ENCODE measurements at regions not wholly inside any gene's neighbourhood (a gene's known extent, or its start where the extent isn't known, plus 50 kb on each side); places are given as distances from the start of the nearest gene placed in this dataset.

DNA sequence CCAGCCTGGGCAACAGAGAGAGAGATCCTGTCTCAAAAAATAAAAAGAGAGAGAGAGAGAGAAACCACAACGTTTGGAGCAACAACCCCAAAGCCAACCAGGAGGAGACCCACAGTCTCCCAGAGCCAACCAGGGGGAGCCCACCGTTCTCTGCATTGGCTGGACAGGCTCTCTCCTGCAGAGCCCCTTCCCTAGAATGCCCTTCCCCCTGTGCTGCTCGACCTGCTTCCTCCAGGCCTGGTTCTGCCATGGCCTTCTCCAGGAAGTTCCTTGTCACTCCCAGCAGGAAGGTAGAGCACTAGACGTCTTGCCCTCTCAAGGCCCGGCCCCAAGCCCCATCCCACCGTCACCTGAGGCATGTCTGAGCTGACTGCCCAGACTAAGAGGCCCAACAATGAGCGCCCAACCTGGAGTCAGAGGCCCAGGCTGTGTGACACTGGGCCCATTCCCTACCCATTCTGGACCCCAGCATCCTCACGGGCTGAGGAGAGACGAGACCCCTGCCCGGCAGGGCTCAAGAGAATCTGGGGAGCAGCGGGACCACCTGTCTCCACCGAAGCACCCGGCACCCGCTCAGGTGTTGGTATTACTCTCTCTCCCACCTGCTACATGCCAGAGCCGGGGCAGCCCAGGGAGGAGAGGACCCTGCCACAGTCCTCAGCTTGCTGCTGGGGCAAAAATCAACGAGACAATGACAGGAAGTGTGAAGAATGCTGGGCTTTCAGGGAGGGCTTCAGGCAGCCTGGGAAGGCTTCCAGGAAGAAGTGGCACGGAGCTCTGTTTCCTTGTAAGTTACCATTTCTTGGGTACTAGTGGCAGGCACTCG, 61.2 kb downstream of the DIO3 start:
- H3K27ac Mint-ChIP-seq (ENCODE audit: unreplicated experiment) = no peak overlapping the region
- no peak for DNase-seq
- TF ChIP-seq, protein P1, sequence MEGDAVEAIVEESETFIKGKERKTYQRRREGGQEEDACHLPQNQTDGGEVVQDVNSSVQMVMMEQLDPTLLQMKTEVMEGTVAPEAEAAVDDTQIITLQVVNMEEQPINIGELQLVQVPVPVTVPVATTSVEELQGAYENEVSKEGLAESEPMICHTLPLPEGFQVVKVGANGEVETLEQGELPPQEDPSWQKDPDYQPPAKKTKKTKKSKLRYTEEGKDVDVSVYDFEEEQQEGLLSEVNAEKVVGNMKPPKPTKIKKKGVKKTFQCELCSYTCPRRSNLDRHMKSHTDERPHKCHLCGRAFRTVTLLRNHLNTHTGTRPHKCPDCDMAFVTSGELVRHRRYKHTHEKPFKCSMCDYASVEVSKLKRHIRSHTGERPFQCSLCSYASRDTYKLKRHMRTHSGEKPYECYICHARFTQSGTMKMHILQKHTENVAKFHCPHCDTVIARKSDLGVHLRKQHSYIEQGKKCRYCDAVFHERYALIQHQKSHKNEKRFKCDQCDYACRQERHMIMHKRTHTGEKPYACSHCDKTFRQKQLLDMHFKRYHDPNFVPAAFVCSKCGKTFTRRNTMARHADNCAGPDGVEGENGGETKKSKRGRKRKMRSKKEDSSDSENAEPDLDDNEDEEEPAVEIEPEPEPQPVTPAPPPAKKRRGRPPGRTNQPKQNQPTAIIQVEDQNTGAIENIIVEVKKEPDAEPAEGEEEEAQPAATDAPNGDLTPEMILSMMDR (IDR thresholded peaks at IDR 0.05; ENCODE audit: unreplicated experiment) = no peak
- BruUV-seq (replicated peaks) = no TSS peak
- H3K4me3 Mint-ChIP-seq (ENCODE audit: low read depth, unreplicated experiment) = no peak overlapping the region
- H3K4me1 Mint-ChIP-seq (ENCODE audit: low read depth, unreplicated experiment) = no peaks in the 10 kb centered on the region
- CTCF ChIA-PET = no interaction called here
- H3K27me3 Mint-ChIP-seq (ENCODE audit: unreplicated experiment) = peaks cover 21% of the 10 kb centered on the region
- H3K9me3 Mint-ChIP-seq (ENCODE audit: low read depth, unreplicated experiment) = no peaks in the 10 kb centered on the region
- intact Hi-C loops (cut with micrococcal nuclease; ENCODE audit: unreplicated experiment) = loop anchor here (10.0 kb wide), 1 partner anchor 378 kb away; no protein-coding TSS in a partner anchor
- H3K36me3 Mint-ChIP-seq (ENCODE audit: insufficient read depth, unreplicated experiment) = no peaks in the 10 kb centered on the region

DNA sequence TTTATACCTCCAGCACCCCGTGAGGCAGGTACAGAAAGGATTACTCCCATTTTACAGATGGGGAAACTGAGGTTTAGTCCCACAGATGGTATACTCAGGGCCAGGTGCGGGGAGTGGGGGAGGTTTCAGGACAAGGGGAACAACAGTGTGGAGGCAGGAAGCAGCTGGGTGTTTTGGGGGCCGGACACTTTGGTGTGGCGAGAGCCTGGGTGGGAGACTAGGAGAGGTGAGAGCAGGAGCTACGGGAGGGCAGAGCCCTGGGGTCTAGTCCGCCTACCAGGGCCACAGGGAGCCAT, 61.7 kb downstream of the DIO3 start:
- no peak overlapping the region for H3K4me3 Mint-ChIP-seq (ENCODE audit: low read depth, unreplicated experiment)

DNA sequence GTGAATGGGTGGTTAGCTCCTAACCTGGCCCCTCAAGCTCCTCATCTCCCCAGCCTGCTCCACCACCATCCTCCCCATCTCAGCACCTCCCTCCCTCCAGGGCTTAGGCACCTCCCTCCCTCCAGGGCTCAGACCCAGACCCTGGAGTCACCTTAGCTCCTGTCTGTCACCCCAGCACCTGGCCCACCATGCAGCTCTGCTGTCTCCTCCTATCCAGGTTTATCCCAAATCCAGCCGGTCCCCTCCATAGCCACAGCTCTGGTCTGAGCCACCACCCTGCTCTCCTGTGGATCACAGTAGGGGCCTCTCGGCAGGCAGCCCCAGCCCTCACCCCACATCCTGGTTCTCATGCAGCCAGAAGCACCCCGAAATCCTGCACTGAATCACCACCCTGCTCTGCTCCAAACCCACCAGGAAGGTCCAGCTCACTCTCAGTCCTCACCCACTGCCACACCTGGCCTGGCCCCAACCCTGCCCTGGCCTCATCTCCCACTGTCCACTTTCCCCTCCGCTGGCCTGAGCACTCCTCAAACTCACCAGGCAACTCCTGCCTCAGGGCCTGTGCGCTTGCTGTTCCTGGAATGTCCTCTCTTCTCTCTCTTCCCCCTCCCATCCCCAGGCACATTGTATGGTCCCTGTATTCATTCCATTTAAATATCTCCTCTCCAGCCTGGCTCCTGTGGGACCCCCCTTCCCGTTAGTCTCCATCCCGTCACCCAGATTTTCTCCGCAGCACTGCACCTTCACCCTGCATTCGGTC, 62.6 kb downstream of the DIO3 start:
- no peak for DNase-seq
- Mint-ChIP-seq H3K36me3 (ENCODE audit: insufficient read depth, unreplicated experiment) (no peaks in the 10 kb centered on the region), H3K9me3 (ENCODE audit: low read depth, unreplicated experiment) (no peaks in the 10 kb centered on the region), H3K27ac (ENCODE audit: unreplicated experiment) (no peak overlapping the region), H3K4me1 (ENCODE audit: low read depth, unreplicated experiment) (no peaks in the 10 kb centered on the region), H3K27me3 (ENCODE audit: unreplicated experiment) (peaks cover 19% of the 10 kb centered on the region), H3K4me3 (ENCODE audit: low read depth, unreplicated experiment) (no peak overlapping the region)
- BruUV-seq (replicated peaks) = no TSS peak
- intact Hi-C loops (cut with micrococcal nuclease; ENCODE audit: unreplicated experiment) = loop anchor here (10.0 kb wide), 1 partner anchor 379 kb away; no protein-coding TSS in a partner anchor
- TF ChIP-seq, protein P1 (IDR thresholded peaks at IDR 0.05; ENCODE audit: unreplicated experiment) = no peak
- CTCF ChIA-PET = no interaction called here

More for the DNA sequence above, 61.7 kb downstream of the DIO3 start:
- Mint-ChIP-seq H3K36me3 (ENCODE audit: insufficient read depth, unreplicated experiment) (no peaks in the 10 kb centered on the region), H3K27ac (ENCODE audit: unreplicated experiment) (no peak overlapping the region), H3K9me3 (ENCODE audit: low read depth, unreplicated experiment) (no peaks in the 10 kb centered on the region), H3K4me1 (ENCODE audit: low read depth, unreplicated experiment) (no peaks in the 10 kb centered on the region), H3K27me3 (ENCODE audit: unreplicated experiment) (peaks cover 21% of the 10 kb centered on the region)
- CTCF ChIA-PET = no interaction called here
- BruUV-seq (replicated peaks) = no TSS peak
- intact Hi-C loops (cut with micrococcal nuclease; ENCODE audit: unreplicated experiment) = loop anchor here (10.0 kb wide), 1 partner anchor 378 kb away; no protein-coding TSS in a partner anchor
- no peak for DNase-seq
- TF ChIP-seq, protein P1 (IDR thresholded peaks at IDR 0.05; ENCODE audit: unreplicated experiment) = no peak

DNA sequence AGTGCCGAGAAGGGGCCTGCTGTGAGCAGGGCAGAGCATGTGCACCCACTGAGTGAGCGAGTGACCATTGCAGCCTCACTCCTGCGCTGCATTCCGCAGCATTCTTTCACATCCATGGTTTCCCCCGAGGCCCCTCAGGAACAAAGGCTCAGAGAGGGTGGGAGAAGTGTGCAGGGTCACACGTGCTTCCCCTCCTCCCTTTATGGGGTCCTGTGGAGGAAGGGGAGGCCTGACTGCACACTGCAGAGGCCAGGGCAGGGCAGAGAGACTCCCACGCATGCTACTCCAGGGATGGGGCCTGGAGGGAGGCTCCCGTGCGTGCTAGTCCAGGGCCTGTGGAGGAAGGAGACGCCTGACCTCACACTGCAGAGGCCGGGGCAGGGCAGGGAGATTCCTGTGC, 63.2 kb downstream of the DIO3 start:
- H3K4me3 Mint-ChIP-seq (ENCODE audit: low read depth, unreplicated experiment) = no peak overlapping the region
- H3K36me3 Mint-ChIP-seq (ENCODE audit: insufficient read depth, unreplicated experiment) = no peaks in the 10 kb centered on the region
- H3K27me3 Mint-ChIP-seq (ENCODE audit: unreplicated experiment) = peaks cover 13% of the 10 kb centered on the region
- no TSS peak for BruUV-seq (replicated peaks)
- no peak overlapping the region for H3K27ac Mint-ChIP-seq (ENCODE audit: unreplicated experiment)
- intact Hi-C loops (cut with micrococcal nuclease; ENCODE audit: unreplicated experiment) = loop anchor here (10.0 kb wide), 1 partner anchor 380 kb away; no protein-coding TSS in a partner anchor
- no peak for DNase-seq
- H3K9me3 Mint-ChIP-seq (ENCODE audit: low read depth, unreplicated experiment) = no peaks in the 10 kb centered on the region
- CTCF ChIA-PET = no interaction called here
- TF ChIP-seq, protein P1 (IDR thresholded peaks at IDR 0.05; ENCODE audit: unreplicated experiment) = no peak
- H3K4me1 Mint-ChIP-seq (ENCODE audit: low read depth, unreplicated experiment) = no peaks in the 10 kb centered on the region
